BLaER1 (cell line): ENCODE measurements at regions not wholly inside any gene's neighbourhood (a gene's known extent, or its start where the extent isn't known, plus 50 kb on each side); places are given as distances from the start of the nearest gene placed in this dataset.

Experiments used
- H3K27ac ChIP-seq: shearing (Covaris generic); formaldehyde crosslinking; 2 replicates; pipeline ENCODE4 v1.8.1; 2022
- H3K27me3 ChIP-seq: shearing (Covaris generic); formaldehyde crosslinking; 2 replicates; pipeline ENCODE4 v1.8.1; 2022
- H3K36me3 ChIP-seq: shearing (Covaris generic); formaldehyde crosslinking; 2 replicates; pipeline ENCODE4 v1.8.1; 2022
- H3K4me1 ChIP-seq: shearing (Covaris generic); formaldehyde crosslinking; 2 replicates; pipeline ENCODE4 v1.8.1; 2022
- H3K4me2 ChIP-seq: shearing (Covaris generic); formaldehyde crosslinking; 2 replicates; pipeline ENCODE4 v1.8.1; 2022
- H3K4me3 ChIP-seq: shearing (Covaris generic); formaldehyde crosslinking; 2 replicates; pipeline ENCODE4 v1.8.1; 2022
- H3K9ac ChIP-seq: shearing (Covaris generic); formaldehyde crosslinking; 2 replicates; pipeline ENCODE4 v1.8.1; 2022
- H3K9me3 ChIP-seq: shearing (Covaris generic); formaldehyde crosslinking; 2 replicates; pipeline ENCODE4 v1.8.1; 2022
- H4K20me1 ChIP-seq: shearing (Covaris generic); formaldehyde crosslinking; 2 replicates; pipeline ENCODE4 v1.8.1; 2022
- Cebpa-rat ChIP-seq: shearing (Covaris generic); IDR thresholded peaks from 2 replicates; pipeline ENCODE4 v1.8.1; 2022

GRCh38 chr1:60345621-60346020 is 272.1 kb upstream of the C1orf87 start:
- Histone ChIP-seq H4K20me1 (no peaks in the 10 kb centered on the region), H3K4me1 (no peaks in the 10 kb centered on the region), H3K4me3 (no peak overlapping the region), H3K9ac (no peak overlapping the region), H3K9me3 (no peaks in the 10 kb centered on the region), H3K36me3 (no peaks in the 10 kb centered on the region), H3K27ac (no peak overlapping the region), H3K27me3 (no peaks in the 10 kb centered on the region), H3K4me2 (no peak overlapping the region)
- TF ChIP-seq Cebpa-rat, result no peak

DNA sequence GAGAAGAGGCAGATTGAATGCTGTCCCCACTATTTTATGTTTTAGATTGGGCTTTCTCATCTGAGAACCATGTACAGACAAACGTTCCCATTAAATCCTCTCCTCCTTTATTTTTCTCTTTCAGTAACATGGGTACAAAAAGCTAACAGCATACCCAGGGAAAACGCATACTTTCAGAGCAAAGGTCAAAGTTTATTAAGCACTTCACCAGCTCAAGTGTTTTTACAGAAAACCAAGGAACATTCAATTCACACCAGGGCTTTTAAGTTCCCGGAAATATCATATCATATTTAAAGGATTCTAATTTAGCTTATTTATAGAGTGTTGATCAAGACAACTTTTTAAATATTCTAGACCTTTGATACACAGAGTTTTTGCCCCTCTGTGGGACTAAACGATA is 271.5 kb upstream of the C1orf87 start:
- Histone ChIP-seq H3K4me1 (no peaks in the 10 kb centered on the region), H3K4me3 (no peak overlapping the region), H3K27ac (no peak overlapping the region), H3K4me2 (no peak overlapping the region), H3K9ac (no peak overlapping the region), H3K9me3 (no peaks in the 10 kb centered on the region), H4K20me1 (no peaks in the 10 kb centered on the region), H3K36me3 (no peaks in the 10 kb centered on the region), H3K27me3 (no peaks in the 10 kb centered on the region)
- TF ChIP-seq Cebpa-rat, result no peak

GRCh38 chr1:60343736-60344135 is 270.2 kb upstream of the C1orf87 start:
- no peaks in the 10 kb centered on the region for H4K20me1 ChIP-seq
- no peaks in the 10 kb centered on the region for H3K36me3 ChIP-seq
- H3K9ac ChIP-seq, result no peak overlapping the region
- H3K9me3 ChIP-seq, result no peaks in the 10 kb centered on the region
- no peak overlapping the region for H3K27ac ChIP-seq
- no peak for TF ChIP-seq Cebpa-rat
- H3K4me1 ChIP-seq, result no peaks in the 10 kb centered on the region
- no peak overlapping the region for H3K4me2 ChIP-seq
- H3K27me3 ChIP-seq, result no peaks in the 10 kb centered on the region
- no peak overlapping the region for H3K4me3 ChIP-seq

GRCh38 chr1:60342569-60342968 is 269.0 kb upstream of the C1orf87 start:
- H3K4me2 ChIP-seq, result no peak overlapping the region

GRCh38 chr1:60341274-60341673 is 267.7 kb upstream of the C1orf87 start:
- no peak for TF ChIP-seq Cebpa-rat

More at GRCh38 chr1:60342569-60342968, 269.0 kb upstream of the C1orf87 start:
- no peak for TF ChIP-seq Cebpa-rat
- Histone ChIP-seq H4K20me1 (no peaks in the 10 kb centered on the region), H3K27ac (no peak overlapping the region), H3K36me3 (no peaks in the 10 kb centered on the region), H3K4me1 (no peaks in the 10 kb centered on the region), H3K9ac (no peak overlapping the region), H3K9me3 (no peaks in the 10 kb centered on the region), H3K4me3 (no peak overlapping the region), H3K27me3 (no peaks in the 10 kb centered on the region)

GRCh38 chr1:60331647-60332046 is 258.1 kb upstream of the C1orf87 start:
- no peaks in the 10 kb centered on the region for H3K27me3 ChIP-seq

More at GRCh38 chr1:60341274-60341673, 267.7 kb upstream of the C1orf87 start:
- H4K20me1 ChIP-seq, result no peaks in the 10 kb centered on the region
- no peak overlapping the region for H3K4me3 ChIP-seq
- H3K4me1 ChIP-seq, result no peaks in the 10 kb centered on the region
- no peaks in the 10 kb centered on the region for H3K36me3 ChIP-seq
- no peaks in the 10 kb centered on the region for H3K9me3 ChIP-seq
- no peak overlapping the region for H3K4me2 ChIP-seq
- H3K27ac ChIP-seq, result no peak overlapping the region
- H3K9ac ChIP-seq, result no peak overlapping the region
- H3K27me3 ChIP-seq, result no peaks in the 10 kb centered on the region

GRCh38 chr1:60329651-60330050 is 256.1 kb upstream of the C1orf87 start:
- TF ChIP-seq Cebpa-rat, result no peak
- Histone ChIP-seq H3K9me3 (peaks cover 7% of the 10 kb centered on the region), H3K9ac (no peak overlapping the region), H3K27me3 (no peaks in the 10 kb centered on the region), H3K4me3 (no peak overlapping the region), H4K20me1 (no peaks in the 10 kb centered on the region), H3K36me3 (no peaks in the 10 kb centered on the region), H3K27ac (no peak overlapping the region), H3K4me2 (no peak overlapping the region), H3K4me1 (no peaks in the 10 kb centered on the region)

More at GRCh38 chr1:60331647-60332046, 258.1 kb upstream of the C1orf87 start:
- Histone ChIP-seq H3K36me3 (no peaks in the 10 kb centered on the region), H3K4me3 (no peak overlapping the region), H4K20me1 (no peaks in the 10 kb centered on the region), H3K4me2 (no peak overlapping the region), H3K4me1 (no peaks in the 10 kb centered on the region), H3K9ac (no peak overlapping the region), H3K9me3 (peaks cover 5% of the 10 kb centered on the region), H3K27ac (no peak overlapping the region)
- no peak for TF ChIP-seq Cebpa-rat

DNA sequence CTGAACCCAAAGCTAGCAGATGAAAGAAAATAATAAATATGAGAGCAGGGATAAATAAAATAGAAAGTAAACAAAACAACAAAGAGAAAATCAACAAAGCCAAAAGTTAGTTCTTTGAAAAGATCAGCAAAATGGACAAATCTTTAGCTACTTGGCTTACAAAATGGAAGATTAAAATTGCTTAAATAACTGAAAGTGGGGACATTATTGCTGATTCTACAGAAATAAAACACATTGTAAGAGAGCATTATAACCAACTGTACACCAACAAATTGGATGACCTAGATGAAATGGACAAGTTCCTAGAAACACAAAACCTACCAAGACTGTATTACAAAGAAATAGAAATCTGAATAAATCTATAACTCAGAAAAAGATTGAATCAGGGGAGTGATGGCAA is 238.3 kb upstream of the C1orf87 start:
- H3K36me3 ChIP-seq, result no peaks in the 10 kb centered on the region
- H3K27me3 ChIP-seq, result no peaks in the 10 kb centered on the region
- TF ChIP-seq Cebpa-rat, result no peak

DNA sequence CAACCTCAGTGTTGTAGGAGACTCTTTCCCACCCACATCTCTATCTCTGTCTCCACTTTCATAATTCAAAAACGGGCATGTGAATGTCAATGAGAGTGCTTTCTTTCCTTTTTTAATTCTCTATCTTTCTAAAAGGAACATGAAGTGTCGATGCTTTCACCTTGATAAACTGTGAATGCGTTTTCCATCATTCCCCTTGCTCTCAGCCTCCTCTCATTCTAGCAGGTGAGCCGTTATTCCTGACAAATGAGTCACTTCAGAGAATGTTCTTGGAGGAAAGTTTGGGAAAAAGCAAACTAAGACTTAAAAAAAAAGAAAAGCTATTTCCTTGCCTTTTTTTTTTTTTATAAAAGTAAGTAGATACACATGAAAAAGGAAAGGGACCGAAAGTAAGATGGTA is 226.0 kb upstream of the C1orf87 start:
- TF ChIP-seq Cebpa-rat, result no peak
- Histone ChIP-seq H3K4me2 (no peak overlapping the region), H3K27me3 (no peaks in the 10 kb centered on the region), H3K9ac (no peak overlapping the region), H3K4me1 (no peaks in the 10 kb centered on the region), H4K20me1 (no peaks in the 10 kb centered on the region), H3K36me3 (no peaks in the 10 kb centered on the region), H3K27ac (no peak overlapping the region), H3K4me3 (no peak overlapping the region), H3K9me3 (no peaks in the 10 kb centered on the region)

More for the DNA sequence above, 238.3 kb upstream of the C1orf87 start:
- no peaks in the 10 kb centered on the region for H3K4me1 ChIP-seq
- H3K27ac ChIP-seq, result no peak overlapping the region
- no peak overlapping the region for H3K4me3 ChIP-seq
- no peaks in the 10 kb centered on the region for H4K20me1 ChIP-seq
- no peak overlapping the region for H3K4me2 ChIP-seq
- no peak overlapping the region for H3K9ac ChIP-seq
- H3K9me3 ChIP-seq, result no peaks in the 10 kb centered on the region

DNA sequence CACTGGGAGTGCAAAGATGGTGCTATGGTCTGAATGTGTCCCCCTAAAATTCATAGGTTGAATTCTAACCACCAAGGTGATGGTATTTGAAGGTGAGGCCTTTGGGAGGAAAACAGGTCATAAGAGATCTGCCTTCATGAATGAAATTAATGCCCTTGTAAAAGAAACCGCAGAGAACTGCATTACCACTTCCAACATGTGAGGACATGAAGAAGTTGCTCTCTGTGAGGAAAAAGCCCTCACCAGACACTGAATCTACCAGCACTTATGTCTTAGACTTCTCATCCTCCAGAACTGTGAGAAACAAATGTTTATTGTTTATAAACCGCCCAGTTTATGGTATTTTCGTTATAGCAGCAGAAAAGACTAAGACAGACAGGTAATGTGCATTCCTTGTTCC is 224.7 kb upstream of the C1orf87 start:
- H3K4me3 ChIP-seq, result no peak overlapping the region
- H4K20me1 ChIP-seq, result no peaks in the 10 kb centered on the region
- no peak overlapping the region for H3K27ac ChIP-seq
- no peaks in the 10 kb centered on the region for H3K9me3 ChIP-seq
- H3K36me3 ChIP-seq, result no peaks in the 10 kb centered on the region
- no peak for TF ChIP-seq Cebpa-rat
- no peak overlapping the region for H3K9ac ChIP-seq
- no peaks in the 10 kb centered on the region for H3K27me3 ChIP-seq
- H3K4me1 ChIP-seq, result no peaks in the 10 kb centered on the region
- H3K4me2 ChIP-seq, result no peak overlapping the region

- Histone ChIP-seq H3K27ac (no peak overlapping the region), H3K36me3 (no peaks in the 10 kb centered on the region), H3K4me2 (no peak overlapping the region), H3K4me3 (no peak overlapping the region), H4K20me1 (no peaks in the 10 kb centered on the region), H3K4me1 (no peaks in the 10 kb centered on the region), H3K9ac (no peak overlapping the region), H3K27me3 (no peaks in the 10 kb centered on the region), H3K9me3 (no peaks in the 10 kb centered on the region)
- TF ChIP-seq Cebpa-rat, result no peak
These were observed 223.2 kb upstream of the C1orf87 start for GRCh38 chr1:60296794-60297193.
